Adrenal gland (tissue), 5 donors: ENCODE measurements at regions not wholly inside any gene's neighbourhood (a gene's known extent, or its start where the extent isn't known, plus 50 kb on each side); places are given as distances from the start of the nearest gene placed in this dataset.

ENCODE experiments used
- POLR2A ChIP-seq, 2 donors: fragments of 450-650 bp; IDR thresholded peaks; one replicate each; pipeline ENCODE4 v1.6.1; 2017; ENCODE audit warnings: antibody characterized with exemption in 2 of 2, mild to moderate bottlenecking in 2 of 2, moderate library complexity in 1 of 2
- TF ChIP-seq, protein P1 (sequence below), 6 experiments: fragments of 450-650 bp in 4 of 6; fragments of 200-600 bp in 2 of 6; sonication (generic) in 1 of 6; IDR thresholded peaks; 1 replicate in 5 of 6; 2 replicates in 1 of 6; pipeline versions ENCODE4 v1.5.1 to v1.8.0; 2016 to 2021; ENCODE audit warnings: antibody characterized with exemption in 6 of 6, mild to moderate bottlenecking in 2 of 6, moderate library complexity in 1 of 6
- donor health status: DM: no; HTN: no; CAD: no.

DNA sequence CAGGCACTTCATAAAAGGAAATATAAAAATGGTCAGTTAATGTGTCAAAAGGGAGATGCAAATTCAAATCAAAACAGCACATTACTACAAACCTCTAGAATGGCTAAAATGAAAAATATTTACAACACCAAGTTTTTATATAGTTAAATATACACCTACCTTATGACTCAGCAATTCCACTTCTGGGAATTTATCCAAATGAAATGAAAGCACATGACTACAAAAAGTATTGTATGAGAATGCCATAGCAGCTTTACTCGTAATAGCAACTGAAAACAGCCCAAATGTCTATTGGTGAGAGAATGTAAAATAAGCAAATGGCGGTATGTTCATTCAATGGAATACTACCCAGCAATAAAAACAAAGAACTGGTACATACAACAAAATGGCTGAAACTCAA is 175.8 kb upstream of the SPAG17 start:
- TF ChIP-seq, protein P1, sequence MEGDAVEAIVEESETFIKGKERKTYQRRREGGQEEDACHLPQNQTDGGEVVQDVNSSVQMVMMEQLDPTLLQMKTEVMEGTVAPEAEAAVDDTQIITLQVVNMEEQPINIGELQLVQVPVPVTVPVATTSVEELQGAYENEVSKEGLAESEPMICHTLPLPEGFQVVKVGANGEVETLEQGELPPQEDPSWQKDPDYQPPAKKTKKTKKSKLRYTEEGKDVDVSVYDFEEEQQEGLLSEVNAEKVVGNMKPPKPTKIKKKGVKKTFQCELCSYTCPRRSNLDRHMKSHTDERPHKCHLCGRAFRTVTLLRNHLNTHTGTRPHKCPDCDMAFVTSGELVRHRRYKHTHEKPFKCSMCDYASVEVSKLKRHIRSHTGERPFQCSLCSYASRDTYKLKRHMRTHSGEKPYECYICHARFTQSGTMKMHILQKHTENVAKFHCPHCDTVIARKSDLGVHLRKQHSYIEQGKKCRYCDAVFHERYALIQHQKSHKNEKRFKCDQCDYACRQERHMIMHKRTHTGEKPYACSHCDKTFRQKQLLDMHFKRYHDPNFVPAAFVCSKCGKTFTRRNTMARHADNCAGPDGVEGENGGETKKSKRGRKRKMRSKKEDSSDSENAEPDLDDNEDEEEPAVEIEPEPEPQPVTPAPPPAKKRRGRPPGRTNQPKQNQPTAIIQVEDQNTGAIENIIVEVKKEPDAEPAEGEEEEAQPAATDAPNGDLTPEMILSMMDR (IDR thresholded peaks at IDR 0.05), result no peak
- no peak for TF ChIP-seq POLR2A (IDR thresholded peaks at IDR 0.05)
